H9 (cell line): ENCODE measurements at regions not wholly inside any gene's neighbourhood (a gene's known extent, or its start where the extent isn't known, plus 50 kb on each side); places are given as distances from the start of the nearest gene placed in this dataset.
A peak's percentile ranks its signal among the peaks of the same experiment; 100 is the strongest.

Experiments used
- DNase-seq: peaks from one replicate; pipeline ENCODE4 v3.0.0-alpha.2; 2017
- H2AFZ ChIP-seq: one replicate; pipeline ENCODE4 v1.6.1; 2013; ENCODE audit warnings: mild to moderate bottlenecking, low read length, control low read depth, moderate library complexity
- H2AK5ac ChIP-seq: 2 replicates; pipeline ENCODE4 v1.6.1; 2013; ENCODE audit warnings: low read length, control low read depth, mixed read lengths; ENCODE audit not compliant: insufficient read length
- H2BK120ac ChIP-seq: one replicate; pipeline ENCODE4 v1.6.1; 2013; ENCODE audit warnings: low read depth, mild to moderate bottlenecking, low read length, control low read depth, inconsistent platforms; ENCODE audit not compliant: poor library complexity, severe bottlenecking
- H2BK12ac ChIP-seq: 2 replicates; pipeline ENCODE4 v1.6.1; 2013; ENCODE audit warnings: low read length, control low read depth, mixed read lengths, low read depth; ENCODE audit not compliant: insufficient read length
- H2BK15ac ChIP-seq: 2 replicates; pipeline ENCODE4 v1.6.1; 2013; ENCODE audit warnings: low read depth, low read length, control low read depth
- H2BK20ac ChIP-seq: one replicate; pipeline ENCODE4 v1.6.1; 2013; ENCODE audit warnings: low read depth, mild to moderate bottlenecking, low read length, control low read depth, inconsistent platforms; ENCODE audit not compliant: poor library complexity, severe bottlenecking
- H2BK5ac ChIP-seq: 2 replicates; pipeline ENCODE4 v1.6.1; 2013; ENCODE audit warnings: low read length, control low read depth, mixed read lengths; ENCODE audit not compliant: insufficient read length
- H3K14ac ChIP-seq: 2 replicates; pipeline ENCODE4 v1.6.1; 2013; ENCODE audit warnings: low read length, control low read depth; ENCODE audit not compliant: insufficient read depth
- H3K18ac ChIP-seq: 2 replicates; pipeline ENCODE4 v1.6.1; 2013; ENCODE audit warnings: low read depth, mild to moderate bottlenecking, mixed read lengths, low read length, control low read depth; ENCODE audit not compliant: insufficient read length
- H3K23ac ChIP-seq: 2 replicates; pipeline ENCODE4 v1.6.1; 2013; ENCODE audit warnings: low read length, control low read depth, mixed read lengths, low read depth; ENCODE audit not compliant: insufficient read length
- H3K23me2 ChIP-seq: 2 replicates; pipeline ENCODE4 v1.6.1; 2013; ENCODE audit warnings: low read depth, mild to moderate bottlenecking, mixed read lengths, low read length, control low read depth; ENCODE audit not compliant: insufficient read length, poor library complexity, severe bottlenecking
- H3K27ac ChIP-seq: 2 replicates; pipeline ENCODE4 v1.5.1; 2013; ENCODE audit warnings: low read length, control low read depth, mixed read lengths, low read depth; ENCODE audit not compliant: insufficient read length
- H3K27me3 ChIP-seq: 2 replicates; pipeline ENCODE4 v1.6.1; 2013; ENCODE audit warnings: low read length, control low read depth, inconsistent platforms; ENCODE audit not compliant: insufficient read depth
- H3K4ac ChIP-seq: 2 replicates; pipeline ENCODE4 v1.6.1; 2013; ENCODE audit warnings: low read depth, mild to moderate bottlenecking, control low read depth, inconsistent platforms, low read length, moderate library complexity
- H3K4me1 ChIP-seq: 2 replicates; pipeline ENCODE4 v1.6.1; 2013; ENCODE audit warnings: low read length, control low read depth, inconsistent platforms; ENCODE audit not compliant: insufficient read depth
- H3K4me2 ChIP-seq: 2 replicates; pipeline ENCODE4 v1.6.1; 2013; ENCODE audit warnings: low read length, control low read depth, mixed read lengths; ENCODE audit not compliant: insufficient read length, insufficient read depth
- H3K56ac ChIP-seq: 2 replicates; pipeline ENCODE4 v1.6.1; 2013; ENCODE audit warnings: low read depth, mild to moderate bottlenecking, mixed read lengths, low read length, control low read depth; ENCODE audit not compliant: insufficient read length
- H3K79me1 ChIP-seq: 2 replicates; pipeline ENCODE4 v1.6.1; 2013; ENCODE audit warnings: low read depth, mild to moderate bottlenecking, moderate library complexity, low read length, control low read depth, inconsistent platforms; ENCODE audit not compliant: insufficient read depth, poor library complexity, severe bottlenecking
- H3K79me2 ChIP-seq: 2 replicates; pipeline ENCODE4 v1.6.1; 2013; ENCODE audit warnings: low read length, control low read depth, inconsistent platforms; ENCODE audit not compliant: insufficient read depth
- H3K9ac ChIP-seq: 2 replicates; pipeline ENCODE4 v1.6.1; 2013; ENCODE audit warnings: low read length, control low read depth, mixed read lengths; ENCODE audit not compliant: insufficient read length; ENCODE audit errors: extremely low read depth
- H3K9me3 ChIP-seq: one replicate; pipeline ENCODE4 v1.6.1; 2013; ENCODE audit warnings: low read depth, low read length, inconsistent platforms; ENCODE audit not compliant: control insufficient read depth
- H3T11ph ChIP-seq: one replicate; pipeline ENCODE4 v1.6.1; 2013; ENCODE audit warnings: mild to moderate bottlenecking, low read length, control low read depth, inconsistent platforms
- H4K20me1 ChIP-seq: one replicate; pipeline ENCODE4 v1.6.1; 2013; ENCODE audit not compliant: control insufficient read depth, insufficient read length, insufficient read depth
- H4K5ac ChIP-seq: 2 replicates; pipeline ENCODE4 v1.6.1; 2013; ENCODE audit warnings: low read depth, mild to moderate bottlenecking, mixed read lengths, low read length, control low read depth; ENCODE audit not compliant: insufficient read length
- H4K8ac ChIP-seq: replicated peaks from 2 replicates; pipeline ENCODE4 v1.6.1; 2013; ENCODE audit warnings: low read length, control low read depth, mixed read lengths, low read depth; ENCODE audit not compliant: insufficient read length
- H4K91ac ChIP-seq: 2 replicates; pipeline ENCODE4 v1.6.1; 2013; ENCODE audit warnings: low read depth, mild to moderate bottlenecking, moderate library complexity, mixed read lengths, low read length, control low read depth; ENCODE audit not compliant: insufficient read length
- H3K27ac Mint-ChIP-seq, 3 experiments: 2 replicates in 2 of 3; 3 replicates in 1 of 3; pipeline ENCODE4 v1.8.0; 2020 to 2021; ENCODE audit warnings: mixed read lengths in 3 of 3, mild to moderate bottlenecking in 1 of 3, moderate library complexity in 1 of 3
- H3K27me3 Mint-ChIP-seq: 2 replicates; pipeline ENCODE4 v1.8.0; 2021; ENCODE audit warnings: low read depth, mild to moderate bottlenecking, moderate library complexity, mixed read lengths
- H3K36me3 Mint-ChIP-seq, 3 experiments: 2 replicates in 2 of 3; 3 replicates in 1 of 3; pipeline ENCODE4 v1.8.0; 2020 to 2021; ENCODE audit warnings: low read depth in 3 of 3, mixed read lengths in 3 of 3; ENCODE audit not compliant: insufficient read depth in 1 of 3
- H3K4me1 Mint-ChIP-seq, 2 experiments: 2 replicates each; pipeline ENCODE4 v1.8.0; 2020; ENCODE audit warnings: mixed read lengths in 2 of 2
- H3K4me3 Mint-ChIP-seq, 2 experiments: 2 replicates in 1 of 2; 3 replicates in 1 of 2; pipeline ENCODE4 v1.8.0; 2020 to 2021; ENCODE audit warnings: mild to moderate bottlenecking in 2 of 2, mixed read lengths in 2 of 2, moderate library complexity in 1 of 2
- H3K9me3 Mint-ChIP-seq, 2 experiments: 2 replicates in 1 of 2; 3 replicates in 1 of 2; pipeline ENCODE4 v1.8.0; 2020; ENCODE audit warnings: mild to moderate bottlenecking in 2 of 2, mixed read lengths in 2 of 2, moderate library complexity in 1 of 2
- CTCF ChIP-seq: fragments of 200-600 bp; sonication (generic); conservative IDR thresholded peaks from 3 replicates; pipeline ENCODE4 v1.8.0; 2021; ENCODE audit warnings: antibody characterized with exemption, mild to moderate bottlenecking
- WGBS: extraction: QIAGEN DNeasy Blood & Tissue Kit; methylation state at CpG from one replicate; pipeline ENCODE4 v1.1.7; 2013; ENCODE audit warnings: missing lambda C conversion rate, low lambda C conversion rate, mixed read lengths; ENCODE audit not compliant: insufficient read length; ENCODE audit errors: extremely low coverage; 5-methylcytosine and 5-hydroxymethylcytosine counted together

GRCh38 chr1:81044708-81045107 lies 756.0 kb upstream of the ADGRL2 start:
- no peak overlapping the region for H4K5ac ChIP-seq
- peaks cover 10% of the 10 kb centered on the region in 2 experiments for H3K4me1 Mint-ChIP-seq
- H4K20me1 ChIP-seq: no peaks in the 10 kb centered on the region
- H3K27ac ChIP-seq: no peak overlapping the region
- no peak overlapping the region for H3K18ac ChIP-seq
- H2AFZ ChIP-seq: peak overlapping the region; percentile 40
- H3K9me3 ChIP-seq: no peaks in the 10 kb centered on the region
- no peak overlapping the region for H3K56ac ChIP-seq
- no peaks in the 10 kb centered on the region for H3K27me3 ChIP-seq
- H3K36me3 Mint-ChIP-seq: no peaks in the 10 kb centered on the region
- no peak overlapping the region for H3T11ph ChIP-seq
- H3K4ac ChIP-seq: no peak overlapping the region
- H4K8ac ChIP-seq: no peak overlapping the region
- DNase-seq: no peak
- H3K4me1 ChIP-seq: peaks cover 7% of the 10 kb centered on the region; the same call in 1 of the 2 replicates
- no peak overlapping the region for H2BK15ac ChIP-seq
- H3K27ac Mint-ChIP-seq: no peak overlapping the region; a peak in 1 of 7 replicates
- no peak overlapping the region for H3K4me2 ChIP-seq
- H3K9me3 Mint-ChIP-seq: no peaks in the 10 kb centered on the region
- no peak overlapping the region for H3K4me3 Mint-ChIP-seq
- no peaks in the 10 kb centered on the region for H3K23me2 ChIP-seq
- no peaks in the 10 kb centered on the region for H3K27me3 Mint-ChIP-seq
- H4K91ac ChIP-seq: no peak overlapping the region
- no peak overlapping the region for H3K14ac ChIP-seq
- H3K79me2 ChIP-seq: no peaks in the 10 kb centered on the region
- H2BK20ac ChIP-seq: no peak overlapping the region
- H3K23ac ChIP-seq: no peak overlapping the region
- WGBS: no CpG with 5 or more reads among the region's 2 CpGs
- H2BK12ac ChIP-seq: no peak overlapping the region
- H3K9ac ChIP-seq: no peak overlapping the region
- no peak overlapping the region for H2BK120ac ChIP-seq
- H2AK5ac ChIP-seq: no peak overlapping the region
- no peak overlapping the region for H2BK5ac ChIP-seq
- no peaks in the 10 kb centered on the region for H3K79me1 ChIP-seq
- TF ChIP-seq CTCF: no peak
